ENCODE measurements at regions not wholly inside any gene's neighbourhood (a gene's known extent, or its start where the extent isn't known, plus 50 kb on each side); places are given as distances from the start of the nearest gene placed in this dataset.

DNA sequence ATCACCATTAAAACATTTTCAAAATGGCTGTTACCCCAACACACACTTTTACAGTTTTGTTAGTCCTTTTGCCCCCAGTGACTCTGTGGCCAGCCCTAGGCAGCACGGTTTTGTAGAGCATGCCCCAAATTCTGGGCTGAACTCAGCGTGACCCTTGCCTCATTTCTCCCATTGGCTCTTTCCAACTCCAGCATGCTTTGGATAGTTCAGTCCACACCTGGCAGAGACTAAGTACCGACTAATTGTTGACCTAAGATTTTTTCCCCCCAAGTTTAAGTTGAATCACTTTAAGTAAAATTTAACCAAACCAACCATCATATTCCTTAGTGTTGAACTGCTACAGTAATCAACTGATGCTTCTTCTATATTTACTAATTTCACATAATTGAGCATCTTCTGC is 62.4 kb upstream of the LRRC8B start:
- TF ChIP-seq CTCF (conservative IDR thresholded peaks at IDR 0.05 in 1 of 2, IDR thresholded peaks at IDR 0.05 in 1 of 2; ENCODE audit: extremely low read depth in 1 of 2, insufficient read depth in 1 of 2, low read depth in 1 of 2, low read length in 2 of 2) (no peak), EZH2 (IDR thresholded peaks at IDR 0.05; ENCODE audit: borderline replicate concordance, low read length) (no peak)
